K562 (cell line): ENCODE measurements at regions not wholly inside any gene's neighbourhood (a gene's known extent, or its start where the extent isn't known, plus 50 kb on each side); places are given as distances from the start of the nearest gene placed in this dataset.

Experiments
- ARID2 ChIP-seq: fragments of 450-650 bp; IDR thresholded peaks from 2 replicates; pipeline ENCODE4 v1.6.1; 2017; ENCODE audit warnings: antibody characterized with exemption, mild to moderate bottlenecking
- FOXP1 ChIP-seq: sonication (generic); formaldehyde crosslinking; IDR thresholded peaks from 2 replicates; pipeline ENCODE4 v1.8.0; 2022; ENCODE audit warnings: mild to moderate bottlenecking, missing genetic modification reagents
- HDAC1 ChIP-seq, 2 experiments: fragments of 450-650 bp; IDR thresholded peaks; 2 replicates each; pipeline ENCODE4 v1.6.1; 2016 to 2017; ENCODE audit warnings: inconsistent platforms in 1 of 2, mild to moderate bottlenecking in 1 of 2, moderate library complexity in 1 of 2
- HDGF ChIP-seq: fragments of 450-650 bp; IDR thresholded peaks from 2 replicates; pipeline ENCODE4 v1.6.1; 2016
- KAT8 ChIP-seq: fragments of 450-650 bp; IDR thresholded peaks from 2 replicates; pipeline ENCODE4 v1.6.1; 2016; ENCODE audit warnings: low read depth, mild to moderate bottlenecking
- NFRKB ChIP-seq: fragments of 450-650 bp; IDR thresholded peaks from 2 replicates; pipeline ENCODE4 v1.6.1; 2016; ENCODE audit warnings: low read depth
- POLR2A ChIP-seq: fragments of 450-650 bp; conservative IDR thresholded peaks from 2 replicates; pipeline ENCODE4 v1.6.1; 2016
- TF ChIP-seq, protein P1 (sequence below): fragments of 250-450 bp; sonication (Bioruptor Pico); IDR thresholded peaks from 2 replicates; pipeline ENCODE4 v1.4.0; 2020
- TF ChIP-seq, protein P2 (sequence below), 3 experiments: IDR thresholded peaks in 2 of 3; conservative IDR thresholded peaks in 1 of 3; 2 replicates each; pipeline ENCODE4 v1.5.1; 2011 to 2012; ENCODE audit warnings: low read length in 3 of 3, mild to moderate bottlenecking in 3 of 3, control low read depth in 2 of 3, improper control_type of control experiment in 1 of 3, inconsistent platforms in 1 of 3, low read depth in 1 of 3, mixed read lengths in 1 of 3, moderate library complexity in 1 of 3; ENCODE audit not compliant: insufficient read depth in 2 of 3
- TF ChIP-seq, protein P3 (sequence below): fragments of 250-450 bp; sonication (Bioruptor Pico); IDR thresholded peaks from 2 replicates; pipeline ENCODE4 v1.4.0; 2020; ENCODE audit warnings: borderline replicate concordance
- TF ChIP-seq, protein P4 (sequence below), 2 experiments: fragments of 450-650 bp; formaldehyde crosslinking in 1 of 2; IDR thresholded peaks; 2 replicates each; pipeline versions ENCODE4 v1.4.0 to v1.6.1; 2014 to 2020; ENCODE audit warnings: mild to moderate bottlenecking in 2 of 2, borderline replicate concordance in 1 of 2, low read depth in 1 of 2

DNA sequence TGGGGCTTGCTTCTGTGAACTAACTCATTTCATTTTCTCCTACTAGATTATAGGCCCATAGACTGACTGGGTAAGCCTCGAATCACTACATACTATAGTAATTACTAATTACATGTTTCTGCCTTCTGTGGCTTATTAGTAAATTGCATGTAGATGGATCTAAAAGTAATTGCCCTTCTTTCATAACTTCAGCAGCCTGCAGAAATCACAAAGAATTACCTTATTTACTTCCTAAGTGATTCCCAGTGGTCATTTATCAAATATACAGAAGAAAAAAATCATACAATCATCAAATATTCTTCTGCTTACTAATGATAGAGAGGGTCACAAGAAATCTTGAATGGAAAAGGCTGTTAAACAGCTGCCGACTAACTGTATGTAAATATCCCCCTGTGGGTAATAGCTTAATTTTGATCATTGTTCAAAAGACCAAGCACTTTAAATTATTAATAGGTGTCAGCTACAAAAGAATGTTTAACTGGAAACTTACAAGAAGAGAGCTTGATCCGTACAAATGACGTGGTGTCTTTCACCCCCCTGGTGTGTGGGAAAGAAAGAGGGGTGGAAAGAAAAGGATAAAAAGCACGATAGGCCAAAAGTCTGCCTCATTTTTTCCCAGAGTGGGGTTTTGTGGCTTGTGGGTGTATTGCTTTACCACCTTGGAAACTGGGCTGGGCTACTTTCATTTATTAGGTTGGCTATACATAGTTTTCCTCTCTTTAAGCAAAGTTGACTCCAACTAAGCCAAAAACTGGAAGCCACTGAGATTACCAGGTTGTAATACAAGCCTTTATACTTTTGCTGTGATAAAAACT is 361.8 kb upstream of the ZMIZ1 start:
- TF ChIP-seq, protein P1, sequence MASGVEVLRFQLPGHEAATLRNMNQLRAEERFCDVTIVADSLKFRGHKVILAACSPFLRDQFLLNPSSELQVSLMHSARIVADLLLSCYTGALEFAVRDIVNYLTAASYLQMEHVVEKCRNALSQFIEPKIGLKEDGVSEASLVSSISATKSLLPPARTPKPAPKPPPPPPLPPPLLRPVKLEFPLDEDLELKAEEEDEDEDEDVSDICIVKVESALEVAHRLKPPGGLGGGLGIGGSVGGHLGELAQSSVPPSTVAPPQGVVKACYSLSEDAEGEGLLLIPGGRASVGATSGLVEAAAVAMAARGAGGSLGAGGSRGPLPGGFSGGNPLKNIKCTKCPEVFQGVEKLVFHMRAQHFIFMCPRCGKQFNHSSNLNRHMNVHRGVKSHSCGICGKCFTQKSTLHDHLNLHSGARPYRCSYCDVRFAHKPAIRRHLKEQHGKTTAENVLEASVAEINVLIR (CRISPR knock-in tag) = no peak
- TF ChIP-seq, protein P2, sequence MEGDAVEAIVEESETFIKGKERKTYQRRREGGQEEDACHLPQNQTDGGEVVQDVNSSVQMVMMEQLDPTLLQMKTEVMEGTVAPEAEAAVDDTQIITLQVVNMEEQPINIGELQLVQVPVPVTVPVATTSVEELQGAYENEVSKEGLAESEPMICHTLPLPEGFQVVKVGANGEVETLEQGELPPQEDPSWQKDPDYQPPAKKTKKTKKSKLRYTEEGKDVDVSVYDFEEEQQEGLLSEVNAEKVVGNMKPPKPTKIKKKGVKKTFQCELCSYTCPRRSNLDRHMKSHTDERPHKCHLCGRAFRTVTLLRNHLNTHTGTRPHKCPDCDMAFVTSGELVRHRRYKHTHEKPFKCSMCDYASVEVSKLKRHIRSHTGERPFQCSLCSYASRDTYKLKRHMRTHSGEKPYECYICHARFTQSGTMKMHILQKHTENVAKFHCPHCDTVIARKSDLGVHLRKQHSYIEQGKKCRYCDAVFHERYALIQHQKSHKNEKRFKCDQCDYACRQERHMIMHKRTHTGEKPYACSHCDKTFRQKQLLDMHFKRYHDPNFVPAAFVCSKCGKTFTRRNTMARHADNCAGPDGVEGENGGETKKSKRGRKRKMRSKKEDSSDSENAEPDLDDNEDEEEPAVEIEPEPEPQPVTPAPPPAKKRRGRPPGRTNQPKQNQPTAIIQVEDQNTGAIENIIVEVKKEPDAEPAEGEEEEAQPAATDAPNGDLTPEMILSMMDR (IDR thresholded peaks at IDR 0.05 in 2 of 3, conservative IDR thresholded peaks at IDR 0.05 in 1 of 3; ENCODE audit: insufficient read depth in 2 of 3, low read depth in 1 of 3, low read length in 3 of 3) = no peak
- no peak for TF ChIP-seq POLR2A
- TF ChIP-seq ARID2 = no peak
- TF ChIP-seq KAT8 = no peak
- TF ChIP-seq HDGF = no peak
- TF ChIP-seq, protein P3, sequence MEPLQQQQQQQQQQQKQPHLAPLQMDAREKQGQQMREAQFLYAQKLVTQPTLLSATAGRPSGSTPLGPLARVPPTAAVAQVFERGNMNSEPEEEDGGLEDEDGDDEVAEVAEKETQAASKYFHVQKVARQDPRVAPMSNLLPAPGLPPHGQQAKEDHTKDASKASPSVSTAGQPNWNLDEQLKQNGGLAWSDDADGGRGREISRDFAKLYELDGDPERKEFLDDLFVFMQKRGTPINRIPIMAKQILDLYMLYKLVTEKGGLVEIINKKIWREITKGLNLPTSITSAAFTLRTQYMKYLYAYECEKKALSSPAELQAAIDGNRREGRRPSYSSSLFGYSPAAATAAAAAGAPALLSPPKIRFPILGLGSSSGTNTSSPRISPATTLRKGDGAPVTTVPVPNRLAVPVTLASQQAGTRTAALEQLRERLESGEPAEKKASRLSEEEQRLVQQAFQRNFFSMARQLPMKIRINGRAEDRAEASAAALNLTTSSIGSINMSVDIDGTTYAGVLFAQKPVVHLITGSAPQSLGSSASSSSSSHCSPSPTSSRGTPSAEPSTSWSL (CRISPR knock-in tag) = no peak
- no peak for TF ChIP-seq FOXP1 (CRISPR knock-in tag)
- TF ChIP-seq NFRKB = no peak
- TF ChIP-seq HDAC1 (IDR thresholded peaks at IDR 0.05) = no peak
- TF ChIP-seq, protein P4, sequence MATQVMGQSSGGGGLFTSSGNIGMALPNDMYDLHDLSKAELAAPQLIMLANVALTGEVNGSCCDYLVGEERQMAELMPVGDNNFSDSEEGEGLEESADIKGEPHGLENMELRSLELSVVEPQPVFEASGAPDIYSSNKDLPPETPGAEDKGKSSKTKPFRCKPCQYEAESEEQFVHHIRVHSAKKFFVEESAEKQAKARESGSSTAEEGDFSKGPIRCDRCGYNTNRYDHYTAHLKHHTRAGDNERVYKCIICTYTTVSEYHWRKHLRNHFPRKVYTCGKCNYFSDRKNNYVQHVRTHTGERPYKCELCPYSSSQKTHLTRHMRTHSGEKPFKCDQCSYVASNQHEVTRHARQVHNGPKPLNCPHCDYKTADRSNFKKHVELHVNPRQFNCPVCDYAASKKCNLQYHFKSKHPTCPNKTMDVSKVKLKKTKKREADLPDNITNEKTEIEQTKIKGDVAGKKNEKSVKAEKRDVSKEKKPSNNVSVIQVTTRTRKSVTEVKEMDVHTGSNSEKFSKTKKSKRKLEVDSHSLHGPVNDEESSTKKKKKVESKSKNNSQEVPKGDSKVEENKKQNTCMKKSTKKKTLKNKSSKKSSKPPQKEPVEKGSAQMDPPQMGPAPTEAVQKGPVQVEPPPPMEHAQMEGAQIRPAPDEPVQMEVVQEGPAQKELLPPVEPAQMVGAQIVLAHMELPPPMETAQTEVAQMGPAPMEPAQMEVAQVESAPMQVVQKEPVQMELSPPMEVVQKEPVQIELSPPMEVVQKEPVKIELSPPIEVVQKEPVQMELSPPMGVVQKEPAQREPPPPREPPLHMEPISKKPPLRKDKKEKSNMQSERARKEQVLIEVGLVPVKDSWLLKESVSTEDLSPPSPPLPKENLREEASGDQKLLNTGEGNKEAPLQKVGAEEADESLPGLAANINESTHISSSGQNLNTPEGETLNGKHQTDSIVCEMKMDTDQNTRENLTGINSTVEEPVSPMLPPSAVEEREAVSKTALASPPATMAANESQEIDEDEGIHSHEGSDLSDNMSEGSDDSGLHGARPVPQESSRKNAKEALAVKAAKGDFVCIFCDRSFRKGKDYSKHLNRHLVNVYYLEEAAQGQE (IDR thresholded peaks at IDR 0.05; ENCODE audit: borderline replicate concordance) = no peak
- TF ChIP-seq, protein P4 (CRISPR knock-in tag; IDR thresholded peaks at IDR 0.05; ENCODE audit: low read depth) = no peak
